HepG2 (cell line): ENCODE measurements at regions not wholly inside any gene's neighbourhood (a gene's known extent, or its start where the extent isn't known, plus 50 kb on each side); places are given as distances from the start of the nearest gene placed in this dataset.

ENCODE experiments used
- ATAC-seq: fragments of 200-7000 bp; cut with Tn5 transposase; 3 replicates; pipeline ENCODE4 v1.9.1; 2020; ENCODE audit warnings: mild to moderate bottlenecking, moderate library complexity
- BruUV-seq: library from RNA; stranded (reverse); fragments of 400-500 nt; replicated peaks from 2 replicates; lab custom pipeline; 2021; lab: Mats Ljungman, UMichigan
- CTCF ChIA-PET: fragments of 300-600 bp; formaldehyde crosslinking; extraction: SDS; loops from one replicate; lab custom pipeline; 2021; ENCODE audit warnings: low total read pairs, inconsistent platforms, low intra/inter-chr PET ratio; lab: Yijun Ruan, JAX
- POLR2A ChIA-PET: fragments of 350-600 bp; sonication (Branson Sonifier 250); formaldehyde crosslinking; loops from one replicate; lab custom pipeline; 2020; ENCODE audit warnings: antibody characterized with exemption, inconsistent platforms; lab: Yijun Ruan, JAX
- DNase-seq: peaks from one replicate; pipeline ENCODE4 v3.0.0-alpha.2; 2015; ENCODE audit warnings: low spot score
- FAIRE-seq: peaks from 3 replicates; lab custom pipeline; 2011; peaks lifted over from hg19 to GRCh38; lab: Jason Lieb, UNC
- H2AFZ ChIP-seq: one replicate; pipeline ENCODE4 v1.6.1; 2011; ENCODE audit warnings: low read length, inconsistent platforms
- H3K27ac ChIP-seq: fragments of 300-600 bp; 3 replicates; pipeline ENCODE4 v1.8.0; 2011; ENCODE audit warnings: mixed run types, mild to moderate bottlenecking, mixed read lengths, low read length, inconsistent platforms; ENCODE audit not compliant: insufficient read depth; ENCODE audit errors: extremely low read length
- H3K27me3 ChIP-seq, 2 experiments: fragments of 200-600 bp in 1 of 2; 2 replicates in 1 of 2; 3 replicates in 1 of 2; pipeline versions ENCODE4 v1.6.0 to v1.8.0; 2011; ENCODE audit warnings: low read length in 2 of 2, mild to moderate bottlenecking in 2 of 2, moderate library complexity in 2 of 2, inconsistent platforms in 1 of 2; ENCODE audit not compliant: insufficient read depth in 2 of 2, control insufficient read depth in 1 of 2
- H3K36me3 ChIP-seq, 2 experiments: fragments of 200-600 bp in 1 of 2; replicated peaks in 1 of 2; 2 replicates in 1 of 2; 3 replicates in 1 of 2; pipeline versions ENCODE4 v1.5.1 to v1.8.0; 2011; ENCODE audit warnings: low read length in 2 of 2, inconsistent platforms in 1 of 2; ENCODE audit not compliant: insufficient read depth in 2 of 2, control insufficient read depth in 1 of 2
- H3K4me1 ChIP-seq: 2 replicates; pipeline ENCODE4 v1.5.1; 2012; ENCODE audit warnings: low read length, inconsistent platforms; ENCODE audit not compliant: insufficient read depth
- H3K4me2 ChIP-seq: 2 replicates; pipeline ENCODE4 v1.6.0; 2011; ENCODE audit warnings: low read depth, low read length, inconsistent platforms
- H3K4me3 ChIP-seq, 3 experiments: fragments of 200-600 bp in 1 of 3; sonication (generic), shearing (Covaris generic) in 1 of 3; replicated peaks in 1 of 3; 2 replicates each; pipeline ENCODE4 v1.5.1; 2011 to 2016; ENCODE audit warnings: low read length in 3 of 3, inconsistent platforms in 2 of 3, low read depth in 2 of 3, mild to moderate bottlenecking in 2 of 3, control low read depth in 1 of 3, mixed read lengths in 1 of 3; ENCODE audit not compliant: insufficient read depth in 1 of 3
- H3K79me2 ChIP-seq: one replicate; pipeline ENCODE4 v1.6.1; 2011; ENCODE audit warnings: low read length, inconsistent platforms; ENCODE audit not compliant: insufficient read depth
- H3K9ac ChIP-seq: 2 replicates; pipeline ENCODE4 v1.6.0; 2011; ENCODE audit warnings: mild to moderate bottlenecking, low read depth, low read length, inconsistent platforms; ENCODE audit not compliant: insufficient read depth
- H3K9me3 ChIP-seq: 2 replicates; pipeline ENCODE4 v1.5.1; 2012; ENCODE audit warnings: mild to moderate bottlenecking, low read length
- H4K20me1 ChIP-seq: 2 replicates; pipeline ENCODE4 v1.6.0; 2011; ENCODE audit warnings: inconsistent platforms, mild to moderate bottlenecking, low read length, moderate library complexity; ENCODE audit not compliant: insufficient read depth
- ATRX ChIP-seq: sonication (generic); formaldehyde crosslinking; IDR thresholded peaks from 2 replicates; pipeline ENCODE4 v1.4.0; 2020; ENCODE audit warnings: missing genetic modification reagents, borderline replicate concordance
- ZFP36L1 ChIP-seq: sonication (generic); formaldehyde crosslinking; IDR thresholded peaks from 2 replicates; pipeline ENCODE4 v1.8.0; 2022; ENCODE audit warnings: mild to moderate bottlenecking, missing genetic modification reagents, moderate library complexity
- ZNF180 ChIP-seq: sonication (generic); formaldehyde crosslinking; IDR thresholded peaks from 2 replicates; pipeline ENCODE4 v1.4.0; 2020; ENCODE audit warnings: low read depth, missing genetic modification reagents, borderline replicate concordance
- ZNF605 ChIP-seq: sonication (generic); formaldehyde crosslinking; IDR thresholded peaks from 2 replicates; pipeline ENCODE4 v1.8.0; 2022; ENCODE audit warnings: mild to moderate bottlenecking, missing genetic modification reagents
- ZNF766 ChIP-seq: sonication (generic); formaldehyde crosslinking; IDR thresholded peaks from 2 replicates; pipeline ENCODE4 v1.5.0; 2020; ENCODE audit warnings: missing genetic modification reagents, borderline replicate concordance
- ZNF775 ChIP-seq: sonication (generic); formaldehyde crosslinking; IDR thresholded peaks from 2 replicates; pipeline ENCODE4 v1.4.0; 2020; ENCODE audit warnings: missing genetic modification reagents, mild to moderate bottlenecking, moderate library complexity, borderline replicate concordance
- in situ Hi-C: cut with HindIII; loops from 2 replicates; pipeline ENCODE4 v1.10.0; 2017; ENCODE audit warnings: low pct_unique_long_range_greater_than_20kb; ENCODE audit not compliant: extremely low pct_ligation_motif_present
- intact Hi-C: fragments of 100-400 bp; cut with micrococcal nuclease; formaldehyde crosslinking; loops from one replicate; pipeline ENCODE4 v1.10.0; 2022; ENCODE audit not compliant: unreplicated experiment
- TF ChIP-seq, protein P1 (sequence below): sonication (generic); formaldehyde crosslinking; IDR thresholded peaks from 2 replicates; pipeline ENCODE4 v1.4.0; 2020; ENCODE audit warnings: missing genetic modification reagents, borderline replicate concordance
- TF ChIP-seq, protein P2 (sequence below): sonication (generic); formaldehyde crosslinking; IDR thresholded peaks from 2 replicates; pipeline ENCODE4 v1.4.0; 2020; ENCODE audit warnings: missing genetic modification reagents, borderline replicate concordance
- TF ChIP-seq, protein P3 (sequence below): sonication (generic); formaldehyde crosslinking; IDR thresholded peaks from 2 replicates; pipeline ENCODE4 v1.4.0; 2020; ENCODE audit warnings: mild to moderate bottlenecking, missing genetic modification reagents
- TF ChIP-seq, protein P4 (sequence below): sonication (generic); formaldehyde crosslinking; conservative IDR thresholded peaks from 2 replicates; pipeline ENCODE4 v1.4.0; 2020; ENCODE audit warnings: missing genetic modification reagents
- TF ChIP-seq, protein P5 (sequence below): sonication (generic); formaldehyde crosslinking; IDR thresholded peaks from 2 replicates; pipeline ENCODE4 v1.4.0; 2020; ENCODE audit warnings: low read depth, missing genetic modification reagents
- TF ChIP-seq, protein P6 (sequence below): sonication (generic); formaldehyde crosslinking; IDR thresholded peaks from 2 replicates; pipeline ENCODE4 v1.5.0; 2020; ENCODE audit warnings: mild to moderate bottlenecking, missing genetic modification reagents

DNA sequence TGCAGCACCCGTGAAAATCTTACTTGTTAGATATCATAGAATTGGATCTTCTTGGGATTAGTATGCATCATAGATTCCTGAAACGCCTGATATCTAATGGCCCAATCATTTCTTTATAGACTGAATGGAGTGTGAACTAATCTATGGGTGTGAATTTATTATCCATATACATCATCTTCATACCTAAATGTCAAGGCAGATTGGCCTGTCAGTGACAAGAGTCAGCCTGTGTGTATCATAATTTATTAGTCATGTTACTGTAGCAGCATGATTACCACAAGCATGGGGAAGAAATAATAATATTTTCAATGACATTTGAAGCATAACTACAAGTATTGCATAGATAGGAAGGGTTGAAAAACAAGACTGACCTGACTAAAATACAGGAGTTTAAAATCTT is 235.8 kb downstream of the RAP2B start (continued):
- no peak for TF ChIP-seq ZNF775 (CRISPR knock-in tag)

DNA sequence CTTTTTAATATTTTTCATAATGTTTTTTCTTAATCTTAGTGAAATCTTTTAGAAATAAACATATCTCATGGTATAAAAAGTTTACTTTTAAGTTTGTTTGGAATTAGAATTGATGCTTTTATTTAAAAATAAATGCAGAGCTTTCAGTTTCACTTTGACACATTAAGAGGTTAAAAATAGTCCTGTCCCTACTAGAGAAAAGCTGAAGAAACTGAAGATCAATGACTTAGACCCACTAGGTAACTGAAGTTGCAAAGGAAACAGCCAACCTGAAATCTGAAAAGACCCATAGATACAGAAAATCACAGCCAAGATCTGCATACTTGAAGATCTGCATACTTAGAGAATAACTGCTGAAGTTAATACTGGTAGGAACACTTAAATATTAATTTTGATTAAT is 237.6 kb downstream of the RAP2B start:
- Histone ChIP-seq H2AFZ (no peak overlapping the region), H3K4me2 (no peak overlapping the region), H3K9me3 (no peaks in the 10 kb centered on the region), H3K9ac (no peak overlapping the region), H3K27me3 (no peaks in the 10 kb centered on the region), H3K4me1 (no peaks in the 10 kb centered on the region), H3K4me3 (no peak overlapping the region), H3K36me3 (no peaks in the 10 kb centered on the region), H3K79me2 (no peaks in the 10 kb centered on the region), H4K20me1 (no peaks in the 10 kb centered on the region), H3K27ac (no peak overlapping the region)
- ChIA-PET POLR2A (no interaction called here), CTCF (no interaction called here)
- ATAC-seq, result no peak
- no peak for FAIRE-seq
- no TSS peak for BruUV-seq
- intact Hi-C loops, result no loop called here
- in situ Hi-C loops, result no loop called here
- no peak for DNase-seq
- TF ChIP-seq ZNF605 (CRISPR knock-in tag), result no peak
- TF ChIP-seq ZNF180 (CRISPR knock-in tag), result no peak
- TF ChIP-seq ZFP36L1 (CRISPR knock-in tag), result no peak
- TF ChIP-seq, protein P1, sequence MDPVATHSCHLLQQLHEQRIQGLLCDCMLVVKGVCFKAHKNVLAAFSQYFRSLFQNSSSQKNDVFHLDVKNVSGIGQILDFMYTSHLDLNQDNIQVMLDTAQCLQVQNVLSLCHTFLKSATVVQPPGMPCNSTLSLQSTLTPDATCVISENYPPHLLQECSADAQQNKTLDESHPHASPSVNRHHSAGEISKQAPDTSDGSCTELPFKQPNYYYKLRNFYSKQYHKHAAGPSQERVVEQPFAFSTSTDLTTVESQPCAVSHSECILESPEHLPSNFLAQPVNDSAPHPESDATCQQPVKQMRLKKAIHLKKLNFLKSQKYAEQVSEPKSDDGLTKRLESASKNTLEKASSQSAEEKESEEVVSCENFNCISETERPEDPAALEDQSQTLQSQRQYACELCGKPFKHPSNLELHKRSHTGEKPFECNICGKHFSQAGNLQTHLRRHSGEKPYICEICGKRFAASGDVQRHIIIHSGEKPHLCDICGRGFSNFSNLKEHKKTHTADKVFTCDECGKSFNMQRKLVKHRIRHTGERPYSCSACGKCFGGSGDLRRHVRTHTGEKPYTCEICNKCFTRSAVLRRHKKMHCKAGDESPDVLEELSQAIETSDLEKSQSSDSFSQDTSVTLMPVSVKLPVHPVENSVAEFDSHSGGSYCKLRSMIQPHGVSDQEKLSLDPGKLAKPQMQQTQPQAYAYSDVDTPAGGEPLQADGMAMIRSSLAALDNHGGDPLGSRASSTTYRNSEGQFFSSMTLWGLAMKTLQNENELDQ (CRISPR knock-in tag), result no peak
- TF ChIP-seq, protein P2, sequence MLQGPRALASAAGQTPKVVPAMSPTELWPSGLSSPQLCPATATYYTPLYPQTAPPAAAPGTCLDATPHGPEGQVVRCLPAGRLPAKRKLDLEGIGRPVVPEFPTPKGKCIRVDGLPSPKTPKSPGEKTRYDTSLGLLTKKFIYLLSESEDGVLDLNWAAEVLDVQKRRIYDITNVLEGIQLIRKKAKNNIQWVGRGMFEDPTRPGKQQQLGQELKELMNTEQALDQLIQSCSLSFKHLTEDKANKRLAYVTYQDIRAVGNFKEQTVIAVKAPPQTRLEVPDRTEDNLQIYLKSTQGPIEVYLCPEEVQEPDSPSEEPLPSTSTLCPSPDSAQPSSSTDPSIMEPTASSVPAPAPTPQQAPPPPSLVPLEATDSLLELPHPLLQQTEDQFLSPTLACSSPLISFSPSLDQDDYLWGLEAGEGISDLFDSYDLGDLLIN (CRISPR knock-in tag), result no peak
- TF ChIP-seq, protein P3, sequence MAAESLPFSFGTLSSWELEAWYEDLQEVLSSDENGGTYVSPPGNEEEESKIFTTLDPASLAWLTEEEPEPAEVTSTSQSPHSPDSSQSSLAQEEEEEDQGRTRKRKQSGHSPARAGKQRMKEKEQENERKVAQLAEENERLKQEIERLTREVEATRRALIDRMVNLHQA (CRISPR knock-in tag), result no peak
- TF ChIP-seq ZNF766 (CRISPR knock-in tag), result no peak
- TF ChIP-seq, protein P4, sequence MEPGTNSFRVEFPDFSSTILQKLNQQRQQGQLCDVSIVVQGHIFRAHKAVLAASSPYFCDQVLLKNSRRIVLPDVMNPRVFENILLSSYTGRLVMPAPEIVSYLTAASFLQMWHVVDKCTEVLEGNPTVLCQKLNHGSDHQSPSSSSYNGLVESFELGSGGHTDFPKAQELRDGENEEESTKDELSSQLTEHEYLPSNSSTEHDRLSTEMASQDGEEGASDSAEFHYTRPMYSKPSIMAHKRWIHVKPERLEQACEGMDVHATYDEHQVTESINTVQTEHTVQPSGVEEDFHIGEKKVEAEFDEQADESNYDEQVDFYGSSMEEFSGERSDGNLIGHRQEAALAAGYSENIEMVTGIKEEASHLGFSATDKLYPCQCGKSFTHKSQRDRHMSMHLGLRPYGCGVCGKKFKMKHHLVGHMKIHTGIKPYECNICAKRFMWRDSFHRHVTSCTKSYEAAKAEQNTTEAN (CRISPR knock-in tag), result no peak
- TF ChIP-seq, protein P5, sequence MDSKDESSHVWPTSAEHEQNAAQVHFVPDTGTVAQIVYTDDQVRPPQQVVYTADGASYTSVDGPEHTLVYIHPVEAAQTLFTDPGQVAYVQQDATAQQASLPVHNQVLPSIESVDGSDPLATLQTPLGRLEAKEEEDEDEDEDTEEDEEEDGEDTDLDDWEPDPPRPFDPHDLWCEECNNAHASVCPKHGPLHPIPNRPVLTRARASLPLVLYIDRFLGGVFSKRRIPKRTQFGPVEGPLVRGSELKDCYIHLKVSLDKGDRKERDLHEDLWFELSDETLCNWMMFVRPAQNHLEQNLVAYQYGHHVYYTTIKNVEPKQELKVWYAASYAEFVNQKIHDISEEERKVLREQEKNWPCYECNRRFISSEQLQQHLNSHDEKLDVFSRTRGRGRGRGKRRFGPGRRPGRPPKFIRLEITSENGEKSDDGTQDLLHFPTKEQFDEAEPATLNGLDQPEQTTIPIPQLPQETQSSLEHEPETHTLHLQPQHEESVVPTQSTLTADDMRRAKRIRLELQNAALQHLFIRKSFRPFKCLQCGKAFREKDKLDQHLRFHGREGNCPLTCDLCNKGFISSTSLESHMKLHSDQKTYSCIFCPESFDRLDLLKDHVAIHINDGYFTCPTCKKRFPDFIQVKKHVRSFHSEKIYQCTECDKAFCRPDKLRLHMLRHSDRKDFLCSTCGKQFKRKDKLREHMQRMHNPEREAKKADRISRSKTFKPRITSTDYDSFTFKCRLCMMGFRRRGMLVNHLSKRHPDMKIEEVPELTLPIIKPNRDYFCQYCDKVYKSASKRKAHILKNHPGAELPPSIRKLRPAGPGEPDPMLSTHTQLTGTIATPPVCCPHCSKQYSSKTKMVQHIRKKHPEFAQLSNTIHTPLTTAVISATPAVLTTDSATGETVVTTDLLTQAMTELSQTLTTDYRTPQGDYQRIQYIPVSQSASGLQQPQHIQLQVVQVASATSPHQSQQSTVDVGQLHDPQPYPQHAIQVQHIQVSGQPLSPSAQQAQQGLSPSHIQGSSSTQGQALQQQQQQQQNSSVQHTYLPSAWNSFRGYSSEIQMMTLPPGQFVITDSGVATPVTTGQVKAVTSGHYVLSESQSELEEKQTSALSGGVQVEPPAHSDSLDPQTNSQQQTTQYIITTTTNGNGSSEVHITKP (CRISPR knock-in tag), result no peak
- TF ChIP-seq, protein P6, sequence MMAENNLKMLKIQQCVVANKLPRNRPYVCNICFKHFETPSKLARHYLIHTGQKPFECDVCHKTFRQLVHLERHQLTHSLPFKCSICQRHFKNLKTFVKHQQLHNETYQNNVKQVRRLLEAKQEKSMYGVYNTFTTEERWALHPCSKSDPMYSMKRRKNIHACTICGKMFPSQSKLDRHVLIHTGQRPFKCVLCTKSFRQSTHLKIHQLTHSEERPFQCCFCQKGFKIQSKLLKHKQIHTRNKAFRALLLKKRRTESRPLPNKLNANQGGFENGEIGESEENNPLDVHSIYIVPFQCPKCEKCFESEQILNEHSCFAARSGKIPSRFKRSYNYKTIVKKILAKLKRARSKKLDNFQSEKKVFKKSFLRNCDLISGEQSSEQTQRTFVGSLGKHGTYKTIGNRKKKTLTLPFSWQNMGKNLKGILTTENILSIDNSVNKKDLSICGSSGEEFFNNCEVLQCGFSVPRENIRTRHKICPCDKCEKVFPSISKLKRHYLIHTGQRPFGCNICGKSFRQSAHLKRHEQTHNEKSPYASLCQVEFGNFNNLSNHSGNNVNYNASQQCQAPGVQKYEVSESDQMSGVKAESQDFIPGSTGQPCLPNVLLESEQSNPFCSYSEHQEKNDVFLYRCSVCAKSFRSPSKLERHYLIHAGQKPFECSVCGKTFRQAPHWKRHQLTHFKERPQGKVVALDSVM, result no peak
- no peak for TF ChIP-seq ATRX (CRISPR knock-in tag)
